Immature natural killer cell (primary cell): ENCODE measurements at regions not wholly inside any gene's neighbourhood (a gene's known extent, or its start where the extent isn't known, plus 50 kb on each side); places are given as distances from the start of the nearest gene placed in this dataset.

Experiments used
- DNase-seq, 3 donors: peaks; one replicate each; pipeline ENCODE4 v3.0.0; 2022; ENCODE audit warnings: mixed read lengths in 1 of 3
- H3K27ac Mint-ChIP-seq, 6 donors: one replicate each; pipeline ENCODE4 v1.8.0; 2020; ENCODE audit warnings: mixed read lengths in 6 of 6, mild to moderate bottlenecking in 5 of 6, inconsistent platforms in 4 of 6, moderate library complexity in 3 of 6
- H3K27me3 Mint-ChIP-seq, 3 donors: one replicate each; pipeline ENCODE4 v1.8.0; 2020 to 2021; ENCODE audit warnings: low read depth in 3 of 3, mild to moderate bottlenecking in 3 of 3, mixed read lengths in 3 of 3, moderate library complexity in 3 of 3, inconsistent platforms in 1 of 3
- H3K36me3 Mint-ChIP-seq, 3 donors: one replicate each; pipeline ENCODE4 v1.8.0; 2020; ENCODE audit warnings: mixed read lengths in 3 of 3, inconsistent platforms in 2 of 3, mild to moderate bottlenecking in 2 of 3
- H3K4me1 Mint-ChIP-seq, 2 donors: one replicate each; pipeline ENCODE4 v1.8.0; 2020; ENCODE audit warnings: inconsistent platforms in 2 of 2, mild to moderate bottlenecking in 2 of 2, mixed read lengths in 2 of 2, moderate library complexity in 1 of 2
- H3K4me3 Mint-ChIP-seq, 5 donors: one replicate each; pipeline ENCODE4 v1.8.0; 2020; ENCODE audit warnings: mild to moderate bottlenecking in 5 of 5, mixed read lengths in 5 of 5, inconsistent platforms in 3 of 5, moderate library complexity in 3 of 5
- H3K9me3 Mint-ChIP-seq, 6 donors: one replicate each; pipeline ENCODE4 v1.8.0; 2020; ENCODE audit warnings: mild to moderate bottlenecking in 6 of 6, mixed read lengths in 6 of 6, inconsistent platforms in 4 of 6, moderate library complexity in 3 of 6

DNA sequence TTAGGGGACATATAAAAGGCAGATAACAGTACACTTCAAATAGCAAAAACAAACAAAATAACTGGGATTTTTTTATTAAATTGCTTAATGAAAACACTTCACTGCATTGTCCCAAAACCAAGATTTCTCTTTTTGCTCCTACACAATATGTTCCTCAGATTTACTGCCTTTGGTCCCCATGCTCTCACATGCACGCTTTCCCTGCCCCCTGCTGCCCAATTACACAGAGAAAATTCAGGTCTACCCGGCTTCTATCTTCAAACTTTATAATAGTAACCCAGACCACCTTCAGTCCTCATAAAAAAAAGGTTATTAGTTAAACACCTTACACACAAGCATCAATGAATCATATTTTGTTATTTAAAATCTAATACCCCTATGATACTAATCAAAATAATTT lies 673.8 kb upstream of the HS3ST5 start:
- Mint-ChIP-seq H3K36me3 (peaks cover 0 to 4% (median 0%) of the 10 kb centered on the region in 3 donors), H3K4me3 (no peak overlapping the region), H3K27ac (no peak overlapping the region), H3K27me3 (no peaks in the 10 kb centered on the region), H3K9me3 (peaks cover 2 to 22% (median 15%) of the 10 kb centered on the region in 6 donors), H3K4me1 (no peaks in the 10 kb centered on the region)
- no peak for DNase-seq

DNA sequence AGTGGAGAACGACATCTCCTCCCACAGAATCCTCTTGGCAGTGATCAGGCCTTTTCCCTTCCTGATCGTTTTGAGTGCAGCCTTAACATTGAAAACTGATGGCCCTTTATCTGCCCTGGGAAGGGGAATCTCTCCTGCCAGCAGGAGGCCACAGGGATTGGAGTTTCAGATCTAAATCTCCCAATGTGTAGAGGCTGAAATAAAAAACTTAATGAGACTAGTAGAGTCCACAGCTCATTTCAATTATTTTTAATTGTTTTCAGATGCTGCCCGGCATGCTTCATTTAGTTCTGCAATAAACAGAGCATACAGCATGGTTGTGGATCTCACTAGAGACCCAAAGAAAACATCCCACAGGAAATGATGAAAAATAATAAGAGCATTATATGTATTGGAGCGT lies 662.2 kb upstream of the HS3ST5 start:
- no peak overlapping the region for H3K4me3 Mint-ChIP-seq
- peaks cover 2 to 24% (median 14%) of the 10 kb centered on the region in 6 donors for H3K9me3 Mint-ChIP-seq
- no peak for DNase-seq
- H3K4me1 Mint-ChIP-seq = no peaks in the 10 kb centered on the region
- H3K27me3 Mint-ChIP-seq = no peaks in the 10 kb centered on the region
- H3K36me3 Mint-ChIP-seq = no peaks in the 10 kb centered on the region
- H3K27ac Mint-ChIP-seq = no peak overlapping the region

DNA sequence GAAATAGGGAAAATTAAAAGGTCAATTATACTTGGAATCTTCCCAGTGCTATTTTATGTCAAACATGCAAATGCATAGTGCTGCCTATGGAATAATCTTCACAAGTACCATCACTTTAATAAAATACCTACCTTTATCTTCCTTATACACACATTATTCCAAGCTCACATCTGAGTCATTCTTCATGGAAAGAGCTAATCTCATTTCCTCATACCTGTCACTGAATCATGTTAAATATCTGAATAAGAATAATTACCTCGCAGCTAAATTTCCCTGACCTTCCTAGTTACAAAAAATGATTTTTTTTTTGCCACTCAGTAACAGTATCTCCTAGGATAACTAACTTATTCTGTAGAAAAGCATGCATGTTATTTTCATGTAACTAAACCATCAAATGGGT lies 661.4 kb upstream of the HS3ST5 start:
- no peaks in the 10 kb centered on the region for H3K36me3 Mint-ChIP-seq
- H3K27ac Mint-ChIP-seq = no peak overlapping the region
- no peaks in the 10 kb centered on the region for H3K27me3 Mint-ChIP-seq
- no peak for DNase-seq
- H3K4me3 Mint-ChIP-seq = no peak overlapping the region
- no peaks in the 10 kb centered on the region for H3K4me1 Mint-ChIP-seq
- peaks cover 2 to 27% (median 13%) of the 10 kb centered on the region in 6 donors for H3K9me3 Mint-ChIP-seq

DNA sequence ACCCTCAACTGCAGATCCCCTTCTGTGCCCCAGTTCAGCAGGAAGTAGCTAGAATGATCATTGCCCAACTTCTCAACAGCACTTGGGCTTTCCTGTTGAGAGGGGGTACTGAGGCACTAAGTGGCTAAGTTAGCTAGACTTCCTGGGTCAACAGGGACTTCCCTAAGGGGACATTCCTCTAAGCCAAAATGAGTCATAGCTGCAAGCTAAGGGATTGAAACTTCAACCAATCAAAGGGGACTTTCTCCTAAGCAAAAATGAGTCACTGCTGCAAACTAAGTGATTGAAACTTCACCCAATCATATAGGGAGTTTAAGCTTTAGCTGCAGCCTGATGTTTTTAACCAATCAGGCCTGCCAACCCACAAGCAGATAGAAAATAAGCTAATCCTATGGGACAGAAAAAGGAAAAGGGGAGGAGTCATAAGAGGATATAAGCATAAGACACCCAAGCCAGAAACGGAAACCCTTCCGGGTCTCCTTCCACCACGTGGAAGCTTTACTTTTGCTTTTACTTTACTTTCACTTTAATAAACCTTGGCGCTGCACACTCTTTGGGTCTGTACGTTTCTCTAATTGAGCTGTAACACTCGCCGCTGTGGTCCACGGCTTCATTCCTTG lies 659.0 kb upstream of the HS3ST5 start:
- H3K4me3 Mint-ChIP-seq = peak overlapping the region in 1 of 5 donors; percentile 46
- no peaks in the 10 kb centered on the region for H3K27me3 Mint-ChIP-seq
- peak in 1 of 3 donors; percentile 7 for DNase-seq
- peak overlapping the region in 2 of 6 donors; percentile 4 to 53 for H3K27ac Mint-ChIP-seq
- peaks cover 2 to 35% (median 14%) of the 10 kb centered on the region in 6 donors for H3K9me3 Mint-ChIP-seq
- no peaks in the 10 kb centered on the region for H3K4me1 Mint-ChIP-seq
- H3K36me3 Mint-ChIP-seq = no peaks in the 10 kb centered on the region

DNA sequence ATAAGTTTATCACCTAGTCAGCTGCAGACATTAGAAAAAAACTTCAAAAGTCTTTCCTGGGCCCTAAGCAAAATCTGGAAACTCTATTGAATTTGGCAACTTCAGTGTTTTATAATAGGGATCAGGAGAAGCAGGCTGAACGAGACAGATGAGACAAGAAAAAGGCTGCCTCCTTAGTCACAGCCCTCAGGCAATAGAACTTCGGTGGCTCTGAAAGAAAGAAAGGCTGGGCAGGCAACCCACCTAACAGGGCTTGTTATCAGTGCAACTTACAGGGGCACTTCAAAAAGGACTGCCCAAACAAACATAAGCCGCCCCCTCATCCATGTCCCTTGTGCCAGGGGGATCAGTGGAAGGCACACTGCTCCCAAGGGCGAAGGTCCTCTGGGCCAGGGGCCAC lies 657.9 kb upstream of the HS3ST5 start:
- H3K4me1 Mint-ChIP-seq = no peaks in the 10 kb centered on the region
- no peak overlapping the region for H3K27ac Mint-ChIP-seq
- peaks cover 2 to 41% (median 14%) of the 10 kb centered on the region in 6 donors for H3K9me3 Mint-ChIP-seq
- DNase-seq = no peak
- H3K27me3 Mint-ChIP-seq = no peaks in the 10 kb centered on the region
- H3K36me3 Mint-ChIP-seq = no peaks in the 10 kb centered on the region
- no peak overlapping the region for H3K4me3 Mint-ChIP-seq

DNA sequence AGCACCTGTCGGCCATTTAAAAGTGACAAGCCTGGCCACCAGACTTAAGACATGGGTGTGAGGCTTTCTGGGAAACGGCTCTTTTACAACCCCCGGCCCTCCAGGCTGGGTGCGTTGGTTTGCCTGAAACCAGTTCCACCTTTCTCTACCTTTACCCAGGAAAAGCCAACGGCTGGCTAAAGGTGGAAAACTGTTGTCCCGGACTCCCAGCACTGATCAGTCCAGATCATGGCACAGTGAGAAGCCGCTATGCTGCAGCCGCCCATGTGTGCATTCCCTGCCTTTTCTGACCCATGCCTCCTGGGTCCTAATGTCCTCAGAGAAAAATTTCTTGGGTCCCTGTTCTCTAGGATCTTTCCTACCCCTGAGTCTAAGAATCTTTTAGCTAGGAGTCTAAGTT lies 655.7 kb upstream of the HS3ST5 start:
- no peak overlapping the region for H3K27ac Mint-ChIP-seq
- peaks cover 2 to 30% (median 19%) of the 10 kb centered on the region in 6 donors for H3K9me3 Mint-ChIP-seq
- H3K4me1 Mint-ChIP-seq = no peaks in the 10 kb centered on the region
- no peaks in the 10 kb centered on the region for H3K36me3 Mint-ChIP-seq
- H3K4me3 Mint-ChIP-seq = no peak overlapping the region
- no peak for DNase-seq
- no peaks in the 10 kb centered on the region for H3K27me3 Mint-ChIP-seq

DNA sequence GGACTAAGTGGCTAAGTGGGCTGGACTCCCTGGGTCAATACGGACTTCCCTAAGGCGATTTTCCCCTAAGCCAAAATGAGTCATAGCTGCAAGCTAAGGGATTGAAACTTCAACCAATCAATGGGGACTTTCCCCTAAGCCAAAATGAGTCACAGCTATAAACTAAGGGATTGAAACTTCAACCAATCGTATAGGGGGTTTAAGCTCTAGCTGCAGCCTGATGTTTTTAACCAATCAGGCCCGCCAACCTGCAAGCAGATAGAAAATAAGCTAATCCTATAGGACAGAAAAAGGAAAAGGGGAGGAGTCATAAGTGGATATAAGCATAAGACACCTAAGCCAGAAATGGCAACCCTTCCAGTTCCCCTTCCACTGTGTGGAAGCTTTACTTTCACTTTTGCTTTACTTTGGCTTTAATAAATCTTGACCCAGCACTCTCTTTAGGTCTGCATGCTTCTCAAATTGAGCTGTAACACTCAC lies 655.0 kb upstream of the HS3ST5 start:
- H3K4me3 Mint-ChIP-seq = peak overlapping the region in 1 of 5 donors; percentile 47
- H3K27me3 Mint-ChIP-seq = no peaks in the 10 kb centered on the region
- H3K36me3 Mint-ChIP-seq = no peaks in the 10 kb centered on the region
- peaks cover 2 to 33% (median 18%) of the 10 kb centered on the region in 6 donors for H3K9me3 Mint-ChIP-seq
- H3K27ac Mint-ChIP-seq = peak overlapping the region in 2 of 6 donors; percentile 57 to 70
- no peaks in the 10 kb centered on the region for H3K4me1 Mint-ChIP-seq
- peak in 1 of 3 donors; percentile 3 for DNase-seq

DNA sequence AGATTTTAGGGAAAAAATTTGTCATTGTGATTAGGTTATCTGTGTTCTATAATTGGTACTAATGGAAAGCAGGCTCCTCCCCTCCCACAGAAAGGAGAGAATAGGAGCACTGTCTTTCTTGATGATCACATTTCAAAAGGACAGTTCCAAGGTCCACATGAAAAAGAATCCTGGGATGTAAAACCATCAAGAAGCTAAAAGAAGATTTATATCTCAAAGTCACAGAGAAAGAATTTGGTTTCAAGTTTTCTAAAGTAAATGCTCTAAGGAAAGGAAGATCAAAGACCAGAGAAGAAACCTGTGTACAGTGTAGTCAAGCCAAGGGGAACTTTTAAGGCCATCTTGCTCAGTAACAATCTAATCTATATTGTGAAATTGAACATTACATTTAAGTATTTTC lies 652.7 kb upstream of the HS3ST5 start:
- no peak overlapping the region for H3K4me3 Mint-ChIP-seq
- H3K36me3 Mint-ChIP-seq = no peaks in the 10 kb centered on the region
- H3K4me1 Mint-ChIP-seq = peaks cover 0 to under 1% of the 10 kb centered on the region in 2 donors
- no peak overlapping the region for H3K27ac Mint-ChIP-seq
- peaks cover under 1 to 33% (median 14%) of the 10 kb centered on the region in 6 donors for H3K9me3 Mint-ChIP-seq
- H3K27me3 Mint-ChIP-seq = no peaks in the 10 kb centered on the region
- DNase-seq = no peak

DNA sequence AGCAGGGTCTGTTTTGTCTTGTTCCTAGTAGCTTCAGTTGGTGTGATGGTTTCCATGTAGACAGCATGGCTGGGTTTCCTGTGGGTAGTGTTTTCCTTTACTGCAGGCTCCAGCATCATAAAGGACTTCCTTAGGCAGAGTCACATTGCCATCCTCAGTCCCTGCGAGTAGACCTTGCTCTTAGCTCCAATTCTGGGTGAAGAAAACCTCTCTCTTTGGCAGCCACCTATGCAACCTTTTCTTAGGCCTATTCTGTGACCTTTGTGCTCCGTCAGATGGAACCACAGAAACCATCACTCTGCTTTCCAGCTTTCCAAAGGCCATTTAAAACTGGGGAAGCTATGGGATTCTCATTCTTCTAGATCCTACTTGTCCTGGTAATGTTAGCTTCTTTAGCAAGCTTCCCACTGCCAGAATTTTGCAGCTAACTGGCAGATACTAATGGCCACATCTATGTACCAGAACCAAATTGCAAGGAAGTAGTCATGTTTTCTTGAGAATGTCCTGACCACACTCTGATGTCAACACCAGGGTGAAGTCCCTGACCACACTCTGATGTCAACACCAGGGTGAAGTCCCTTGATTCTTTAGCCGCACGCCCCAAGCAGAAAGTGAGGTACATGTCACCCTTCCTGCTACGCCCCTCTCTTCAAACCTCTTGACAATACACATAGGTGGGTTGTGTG lies 646.6 kb upstream of the HS3ST5 start:
- no peaks in the 10 kb centered on the region for H3K27me3 Mint-ChIP-seq
- H3K4me3 Mint-ChIP-seq = no peak overlapping the region
- H3K27ac Mint-ChIP-seq = peak overlapping the region; percentile 46 to 88 (median 67)
- peak; percentile 26 to 67 (median 48) for DNase-seq
- peaks cover 7 to 20% of the 10 kb centered on the region in 2 donors for H3K4me1 Mint-ChIP-seq
- H3K36me3 Mint-ChIP-seq = peaks cover 0 to 2% (median 0%) of the 10 kb centered on the region in 3 donors
- H3K9me3 Mint-ChIP-seq = peaks cover 1 to 24% (median 12%) of the 10 kb centered on the region in 6 donors

DNA sequence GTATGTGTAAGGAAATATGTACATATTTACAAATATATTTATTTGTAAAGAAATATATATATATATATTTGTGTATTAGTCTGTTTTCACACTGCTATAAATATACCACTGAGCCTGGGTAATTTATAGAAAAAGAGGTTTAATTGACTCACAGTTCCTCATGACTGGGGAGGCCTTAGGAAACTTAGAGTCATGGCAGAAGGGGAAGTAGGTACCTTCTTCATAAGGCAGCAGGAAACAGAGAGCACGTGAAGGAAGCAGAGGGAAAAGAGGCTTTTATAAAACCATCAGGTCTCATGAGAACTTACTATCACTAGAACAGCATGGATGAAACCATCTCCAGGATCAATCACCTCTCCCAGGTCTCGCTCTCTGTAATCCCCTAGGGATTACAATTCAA lies 644.5 kb upstream of the HS3ST5 start:
- peaks cover 6 to 20% (median 10%) of the 10 kb centered on the region in 6 donors for H3K9me3 Mint-ChIP-seq
- no peak overlapping the region for H3K27ac Mint-ChIP-seq
- H3K36me3 Mint-ChIP-seq = peaks cover 0 to 2% (median 0%) of the 10 kb centered on the region in 3 donors
- H3K4me3 Mint-ChIP-seq = no peak overlapping the region
- H3K27me3 Mint-ChIP-seq = no peaks in the 10 kb centered on the region
- no peak for DNase-seq
- peaks cover 7 to 20% of the 10 kb centered on the region in 2 donors for H3K4me1 Mint-ChIP-seq

DNA sequence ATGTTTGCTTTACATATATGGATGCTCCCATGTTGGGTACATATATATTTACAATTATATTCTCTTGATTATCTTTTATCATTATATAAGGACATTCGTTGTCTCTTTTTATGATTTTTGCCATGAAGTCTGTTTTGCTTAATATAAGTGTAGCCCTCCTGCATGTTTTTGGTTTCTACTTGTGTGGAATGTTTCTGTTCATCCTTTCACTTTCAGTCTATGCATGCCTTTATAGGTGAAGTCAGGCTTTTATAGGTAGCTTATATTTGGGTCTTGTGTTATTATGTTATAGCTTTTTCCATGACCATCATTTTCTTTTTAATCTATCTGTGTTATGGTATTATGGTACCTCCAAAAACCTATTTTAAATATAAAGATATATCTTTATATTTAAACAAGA lies 612.5 kb upstream of the HS3ST5 start:
- Mint-ChIP-seq H3K9me3 (peaks cover 7 to 30% (median 20%) of the 10 kb centered on the region in 6 donors), H3K4me1 (no peaks in the 10 kb centered on the region), H3K4me3 (no peak overlapping the region), H3K27ac (no peak overlapping the region), H3K36me3 (no peaks in the 10 kb centered on the region), H3K27me3 (peaks cover 0 to 1% (median 0%) of the 10 kb centered on the region in 3 donors)
- no peak for DNase-seq

DNA sequence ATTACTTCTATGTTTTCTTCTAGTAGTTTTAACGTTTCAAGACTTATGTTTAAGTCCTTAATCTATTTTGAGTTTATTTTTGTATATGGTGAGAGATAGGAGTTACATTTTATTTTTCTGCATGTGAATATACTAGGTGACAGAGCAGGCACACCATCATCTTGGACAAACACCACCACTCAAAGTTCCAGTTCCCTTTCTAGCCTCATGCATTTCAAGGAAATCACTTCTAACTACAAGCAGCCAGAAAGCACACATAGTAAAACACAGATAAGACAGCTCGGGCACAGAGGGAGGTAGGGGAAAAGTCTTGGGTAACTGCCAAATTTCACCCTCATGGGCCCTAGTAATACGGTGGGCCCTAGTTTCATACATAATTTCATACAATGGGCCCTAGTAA lies 609.4 kb upstream of the HS3ST5 start:
- Mint-ChIP-seq H3K36me3 (no peaks in the 10 kb centered on the region), H3K9me3 (peaks cover 7 to 28% (median 15%) of the 10 kb centered on the region in 6 donors), H3K27me3 (peaks cover 0 to 1% (median 0%) of the 10 kb centered on the region in 3 donors), H3K27ac (no peak overlapping the region), H3K4me3 (no peak overlapping the region), H3K4me1 (no peaks in the 10 kb centered on the region)
- no peak for DNase-seq

DNA sequence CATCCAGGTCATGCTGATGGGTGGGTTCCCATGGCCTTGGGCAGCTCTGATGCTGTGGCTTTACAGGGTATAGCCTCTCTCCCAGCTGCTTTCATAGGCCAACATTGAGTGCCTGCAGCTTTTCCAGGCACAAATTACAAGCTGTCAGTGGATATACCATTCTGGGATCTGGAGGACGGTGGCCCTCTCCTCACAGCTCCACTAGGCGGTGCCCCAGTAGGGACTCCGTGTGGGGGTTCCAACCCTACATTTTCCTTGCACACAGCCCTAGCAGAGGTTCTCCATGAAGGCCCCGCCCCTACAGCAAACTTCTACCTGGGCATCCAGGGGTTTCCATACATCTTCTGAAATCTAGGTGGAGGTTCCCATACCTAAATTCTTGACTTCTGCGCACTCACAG lies 602.6 kb upstream of the HS3ST5 start:
- Mint-ChIP-seq H3K9me3 (peaks cover 4 to 50% (median 24%) of the 10 kb centered on the region in 6 donors), H3K36me3 (no peaks in the 10 kb centered on the region), H3K4me1 (no peaks in the 10 kb centered on the region), H3K27me3 (no peaks in the 10 kb centered on the region), H3K27ac (no peak overlapping the region), H3K4me3 (no peak overlapping the region)
- no peak for DNase-seq

DNA sequence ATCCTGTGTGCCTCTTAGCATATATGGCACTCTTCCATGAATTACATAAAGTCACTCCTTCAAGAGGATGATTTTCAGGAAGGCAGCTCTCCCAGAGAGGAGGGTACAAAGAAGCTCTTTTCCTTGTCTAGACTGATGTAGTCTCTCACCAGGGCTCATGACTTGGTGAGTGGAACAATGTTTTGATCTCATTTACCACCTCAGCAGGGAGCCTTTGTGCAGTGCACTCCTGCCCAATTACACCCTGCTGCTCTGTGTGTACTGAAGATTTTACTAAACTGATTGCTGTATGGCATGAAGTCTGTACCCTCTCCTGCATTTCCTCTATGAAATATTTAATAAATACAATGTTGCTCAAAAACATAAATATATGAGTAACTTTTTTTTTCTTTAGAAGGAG lies 598.3 kb upstream of the HS3ST5 start:
- Mint-ChIP-seq H3K4me3 (no peak overlapping the region), H3K36me3 (no peaks in the 10 kb centered on the region), H3K9me3 (peaks cover 4 to 49% (median 27%) of the 10 kb centered on the region in 6 donors), H3K27ac (no peak overlapping the region), H3K4me1 (no peaks in the 10 kb centered on the region), H3K27me3 (no peaks in the 10 kb centered on the region)
- DNase-seq = no peak
